Hindlimb muscle (tissue), 1 donor: ENCODE measurements at regions not wholly inside any gene's neighbourhood (a gene's known extent, or its start where the extent isn't known, plus 50 kb on each side); places are given as distances from the start of the nearest gene placed in this dataset.
A peak's percentile ranks its signal among the peaks of the same experiment; 100 is the strongest.

Experiments
- DNase-seq: peaks from one replicate; pipeline ENCODE4 v3.0.0-alpha.2; 2013

GRCh38 chr19:31223740-31224534 lies 125.3 kb downstream of the TSHZ3 start:
- DNase-seq, result peak; percentile 64

- no peak for DNase-seq
Observed at GRCh38 chr19:31220540-31220939, 128.7 kb downstream of the TSHZ3 start.

- no peak for DNase-seq
Observed at GRCh38 chr19:31214997-31215396, 134.2 kb downstream of the TSHZ3 start.

GRCh38 chr19:31214086-31214485 lies 135.2 kb downstream of the TSHZ3 start:
- no peak for DNase-seq

GRCh38 chr19:31211088-31211487 lies 138.1 kb downstream of the TSHZ3 start:
- DNase-seq, result no peak

GRCh38 chr19:31205887-31206518 lies 143.2 kb downstream of the TSHZ3 start:
- no peak for DNase-seq

- no peak for DNase-seq
Observed at GRCh38 chr19:31204115-31204514, 145.1 kb downstream of the TSHZ3 start.

GRCh38 chr19:31185261-31185660 lies 164.0 kb downstream of the TSHZ3 start:
- DNase-seq, result no peak

- DNase-seq, result no peak
Observed at GRCh38 chr19:31181535-31181934, 167.7 kb downstream of the TSHZ3 start.

GRCh38 chr19:31180907-31181306 lies 168.3 kb downstream of the TSHZ3 start:
- no peak for DNase-seq

GRCh38 chr19:31179471-31179852 lies 169.8 kb downstream of the TSHZ3 start:
- no peak for DNase-seq

GRCh38 chr19:31178833-31179470 lies 170.3 kb downstream of the TSHZ3 start:
- DNase-seq, result no peak

GRCh38 chr19:31177246-31177645 lies 172.0 kb downstream of the TSHZ3 start:
- DNase-seq, result no peak

GRCh38 chr19:31175564-31176348 lies 173.5 kb downstream of the TSHZ3 start:
- DNase-seq, result no peak

- DNase-seq, result no peak
Observed at GRCh38 chr19:31174948-31175347, 174.3 kb downstream of the TSHZ3 start.

- DNase-seq, result no peak
Observed at GRCh38 chr19:31173991-31174390, 175.2 kb downstream of the TSHZ3 start.

GRCh38 chr19:31171936-31172335 lies 177.3 kb downstream of the TSHZ3 start:
- DNase-seq, result no peak

GRCh38 chr19:31170046-31170445 lies 179.2 kb downstream of the TSHZ3 start:
- DNase-seq, result no peak

- DNase-seq, result no peak
Observed at GRCh38 chr19:31168106-31168625, 181.1 kb downstream of the TSHZ3 start.

GRCh38 chr19:31167690-31168089 lies 181.5 kb downstream of the TSHZ3 start:
- no peak for DNase-seq

GRCh38 chr19:31166206-31166605 lies 183.0 kb downstream of the TSHZ3 start:
- no peak for DNase-seq

- DNase-seq, result no peak
Observed at GRCh38 chr19:31164791-31165251, 184.4 kb downstream of the TSHZ3 start.
